Breast epithelium (tissue), 3 donors: ENCODE measurements at regions not wholly inside any gene's neighbourhood (a gene's known extent, or its start where the extent isn't known, plus 50 kb on each side); places are given as distances from the start of the nearest gene placed in this dataset.
"Not testable (repeated sequence)": the region's sequence is repeated elsewhere in the genome, so short reads cannot be mapped to it uniquely, and the experiment has no call there.

Experiments used
- POLR2AphosphoS5 ChIP-seq, 3 donors: sonication (generic); formaldehyde crosslinking; IDR thresholded peaks; one replicate each; pipeline ENCODE4 v1.6.1; 2017; ENCODE audit warnings: antibody characterized with exemption in 3 of 3
- TF ChIP-seq, protein P1 (sequence below), 3 donors: fragments of 450-650 bp; IDR thresholded peaks; one replicate each; pipeline ENCODE4 v1.5.1; 2016 to 2017; ENCODE audit warnings: antibody characterized with exemption in 3 of 3, mild to moderate bottlenecking in 3 of 3, moderate library complexity in 3 of 3

GRCh38 chr1:144536677-144537076 is 56.0 kb upstream of the PPIAL4F start:
- TF ChIP-seq, protein P1, sequence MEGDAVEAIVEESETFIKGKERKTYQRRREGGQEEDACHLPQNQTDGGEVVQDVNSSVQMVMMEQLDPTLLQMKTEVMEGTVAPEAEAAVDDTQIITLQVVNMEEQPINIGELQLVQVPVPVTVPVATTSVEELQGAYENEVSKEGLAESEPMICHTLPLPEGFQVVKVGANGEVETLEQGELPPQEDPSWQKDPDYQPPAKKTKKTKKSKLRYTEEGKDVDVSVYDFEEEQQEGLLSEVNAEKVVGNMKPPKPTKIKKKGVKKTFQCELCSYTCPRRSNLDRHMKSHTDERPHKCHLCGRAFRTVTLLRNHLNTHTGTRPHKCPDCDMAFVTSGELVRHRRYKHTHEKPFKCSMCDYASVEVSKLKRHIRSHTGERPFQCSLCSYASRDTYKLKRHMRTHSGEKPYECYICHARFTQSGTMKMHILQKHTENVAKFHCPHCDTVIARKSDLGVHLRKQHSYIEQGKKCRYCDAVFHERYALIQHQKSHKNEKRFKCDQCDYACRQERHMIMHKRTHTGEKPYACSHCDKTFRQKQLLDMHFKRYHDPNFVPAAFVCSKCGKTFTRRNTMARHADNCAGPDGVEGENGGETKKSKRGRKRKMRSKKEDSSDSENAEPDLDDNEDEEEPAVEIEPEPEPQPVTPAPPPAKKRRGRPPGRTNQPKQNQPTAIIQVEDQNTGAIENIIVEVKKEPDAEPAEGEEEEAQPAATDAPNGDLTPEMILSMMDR (IDR thresholded peaks at IDR 0.05) = not testable (repeated sequence)
- TF ChIP-seq POLR2AphosphoS5 (IDR thresholded peaks at IDR 0.05) = not testable (repeated sequence)
